Hepatocyte (in vitro differentiated cells): ENCODE measurements at regions not wholly inside any gene's neighbourhood (a gene's known extent, or its start where the extent isn't known, plus 50 kb on each side); places are given as distances from the start of the nearest gene placed in this dataset.

Experiments
- CTCF ChIP-seq: fragments of 200-600 bp; sonication (generic); IDR thresholded peaks from 2 replicates; pipeline ENCODE4 v1.5.1; 2016; ENCODE audit warnings: antibody characterized with exemption, mild to moderate bottlenecking; ENCODE audit not compliant: poor library complexity
- EZH2 ChIP-seq: fragments of 200-600 bp; sonication (generic); IDR thresholded peaks from 2 replicates; pipeline ENCODE4 v1.6.1; 2016; ENCODE audit warnings: antibody characterized with exemption, mild to moderate bottlenecking, borderline replicate concordance
- EZH2phosphoT487 ChIP-seq: fragments of 200-600 bp; sonication (generic); IDR thresholded peaks from one replicate; pipeline ENCODE4 v1.6.1; 2018; ENCODE audit warnings: antibody characterized with exemption, mild to moderate bottlenecking, low read depth, moderate library complexity; ENCODE audit not compliant: unreplicated experiment, severe bottlenecking

- no peak for TF ChIP-seq EZH2phosphoT487
- TF ChIP-seq CTCF, result no peak
- TF ChIP-seq EZH2, result no peak
Observed at GRCh38 chr4:168037676-168038075, 54.7 kb upstream of the ANXA10 start.
